ENCODE measurements at regions not wholly inside any gene's neighbourhood (a gene's known extent, or its start where the extent isn't known, plus 50 kb on each side); places are given as distances from the start of the nearest gene placed in this dataset.
"Not testable (repeated sequence)": the region's sequence is repeated elsewhere in the genome, so short reads cannot be mapped to it uniquely, and the experiment has no call there.

- not testable (repeated sequence) for H3K36me3 Mint-ChIP-seq (ENCODE audit: insufficient read depth); H3K27ac Mint-ChIP-seq; H3K4me3 Mint-ChIP-seq (ENCODE audit: low read depth); H3K9me3 Mint-ChIP-seq (ENCODE audit: low read depth); H3K27me3 Mint-ChIP-seq; DNase-seq (ENCODE audit: low spot score, unreplicated experiment); H3K4me1 Mint-ChIP-seq (ENCODE audit: low read depth)
Measured at GRCh38 chr1:145191272-145191675, 50.7 kb downstream of the PPIAL4D start.

DNA sequence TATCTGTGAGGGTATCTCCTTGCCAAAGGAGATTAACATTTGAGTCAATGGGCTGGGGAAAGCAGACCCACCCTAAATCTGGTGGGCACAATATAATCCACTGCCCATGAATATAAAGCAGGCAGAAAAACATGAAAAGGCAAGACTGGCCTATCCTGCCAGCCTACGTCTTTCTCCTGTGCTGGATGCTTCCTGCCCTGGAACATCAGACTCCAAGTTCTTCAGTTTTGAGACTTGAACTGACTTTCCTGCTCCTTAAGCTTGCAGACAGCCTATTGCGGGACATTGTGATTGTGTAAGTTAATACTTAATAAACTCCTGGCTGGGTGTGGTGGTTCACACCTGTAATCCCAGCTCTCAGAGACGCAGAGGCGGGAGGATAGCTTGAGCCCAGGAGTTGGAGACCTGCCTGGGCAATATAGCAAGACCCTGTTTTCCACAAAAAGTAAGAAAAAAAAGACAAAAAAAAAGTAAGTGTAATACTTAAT lies 52.4 kb downstream of the PPIAL4D start:
- peak overlapping the region; percentile 65 for H3K27ac Mint-ChIP-seq
- DNase-seq (ENCODE audit: low spot score, unreplicated experiment); H3K36me3 Mint-ChIP-seq (ENCODE audit: insufficient read depth); H3K9me3 Mint-ChIP-seq (ENCODE audit: low read depth); H3K4me1 Mint-ChIP-seq (ENCODE audit: low read depth); H3K27me3 Mint-ChIP-seq; H3K4me3 Mint-ChIP-seq (ENCODE audit: low read depth): not testable (repeated sequence)

DNA sequence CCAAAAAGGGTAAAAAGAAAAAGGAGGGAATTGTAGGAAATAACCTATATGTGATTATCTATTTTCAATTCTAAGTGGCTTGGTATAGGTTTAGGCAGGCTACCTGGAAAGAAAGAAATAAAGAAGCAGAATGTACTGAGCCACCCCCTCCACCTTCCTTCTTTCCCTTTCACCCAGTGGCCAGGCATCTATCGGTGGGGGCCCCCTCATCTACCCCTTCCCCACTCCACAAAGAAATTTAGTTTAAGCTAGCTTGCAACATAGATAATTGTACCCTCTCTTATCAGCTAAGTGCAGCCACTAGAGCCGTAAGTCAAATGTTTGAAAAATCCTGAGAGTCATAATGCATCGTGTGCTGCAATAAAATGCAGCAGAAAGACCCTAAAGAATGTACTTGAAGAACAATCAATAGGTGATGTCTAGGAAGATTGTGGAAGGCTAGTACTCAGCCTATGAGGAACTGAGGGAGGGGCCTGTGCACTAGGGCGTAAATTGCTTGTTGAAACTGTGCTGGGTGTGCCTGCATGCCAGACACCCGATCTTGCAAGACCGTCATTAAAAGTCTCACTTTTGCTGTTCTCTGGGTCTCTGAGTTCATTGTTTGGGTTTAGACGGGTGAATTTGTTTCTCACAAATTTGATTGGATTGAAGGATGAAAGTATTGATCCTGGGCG lies 53.0 kb downstream of the PPIAL4D start:
- H3K4me1 Mint-ChIP-seq (ENCODE audit: low read depth); DNase-seq (ENCODE audit: low spot score, unreplicated experiment); H3K27me3 Mint-ChIP-seq; H3K36me3 Mint-ChIP-seq (ENCODE audit: insufficient read depth); H3K9me3 Mint-ChIP-seq (ENCODE audit: low read depth); H3K4me3 Mint-ChIP-seq (ENCODE audit: low read depth): not testable (repeated sequence)
- peak overlapping the region; percentile 65 for H3K27ac Mint-ChIP-seq

- not testable (repeated sequence) for H3K4me3 Mint-ChIP-seq (ENCODE audit: low read depth); H3K9me3 Mint-ChIP-seq (ENCODE audit: low read depth); DNase-seq (ENCODE audit: low spot score, unreplicated experiment); H3K4me1 Mint-ChIP-seq (ENCODE audit: low read depth); H3K27me3 Mint-ChIP-seq; H3K27ac Mint-ChIP-seq; H3K36me3 Mint-ChIP-seq (ENCODE audit: insufficient read depth)
Measured at GRCh38 chr1:145182606-145183413, 59.2 kb downstream of the PPIAL4D start.

GRCh38 chr1:145176285-145176925 lies 65.6 kb downstream of the PPIAL4D start:
- H3K27me3 Mint-ChIP-seq; H3K9me3 Mint-ChIP-seq (ENCODE audit: low read depth); H3K27ac Mint-ChIP-seq; H3K4me3 Mint-ChIP-seq (ENCODE audit: low read depth); H3K4me1 Mint-ChIP-seq (ENCODE audit: low read depth); DNase-seq (ENCODE audit: low spot score, unreplicated experiment); H3K36me3 Mint-ChIP-seq (ENCODE audit: insufficient read depth): not testable (repeated sequence)

GRCh38 chr1:145174377-145174776 lies 67.6 kb downstream of the PPIAL4D start:
- H3K4me3 Mint-ChIP-seq (ENCODE audit: low read depth); H3K4me1 Mint-ChIP-seq (ENCODE audit: low read depth); DNase-seq (ENCODE audit: low spot score, unreplicated experiment); H3K9me3 Mint-ChIP-seq (ENCODE audit: low read depth); H3K27me3 Mint-ChIP-seq; H3K36me3 Mint-ChIP-seq (ENCODE audit: insufficient read depth); H3K27ac Mint-ChIP-seq: not testable (repeated sequence)

DNA sequence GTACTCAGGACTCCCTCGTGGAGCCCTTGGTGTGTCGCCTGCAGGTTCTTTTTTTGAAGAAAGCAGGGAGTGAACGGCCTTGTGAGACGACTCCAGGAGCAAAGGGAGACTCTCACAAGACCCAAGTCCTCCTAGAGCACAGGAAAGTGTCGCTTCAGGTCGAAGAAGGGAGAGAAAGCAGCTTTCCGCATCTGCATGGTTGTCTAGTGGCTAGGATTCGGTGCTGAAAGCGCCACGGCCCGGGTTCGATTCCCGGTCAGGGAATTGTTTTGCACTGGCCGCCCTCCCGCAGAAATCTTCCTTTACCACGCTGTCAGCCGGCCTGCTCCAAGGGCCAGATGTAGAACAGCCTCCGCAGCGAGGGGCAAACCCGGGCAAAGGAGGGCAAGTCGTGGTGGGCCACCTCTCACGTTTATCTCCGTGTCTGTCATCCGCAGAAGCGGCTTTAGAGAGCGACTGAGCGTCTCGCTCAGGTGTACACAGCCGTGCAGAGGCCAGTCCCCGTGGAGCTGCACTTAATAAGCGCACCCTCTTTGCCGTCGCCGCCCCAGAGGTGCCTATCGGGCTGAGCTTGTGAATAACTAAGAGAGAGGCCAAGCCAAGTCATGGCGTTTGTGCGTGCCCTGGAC lies 72.6 kb downstream of the FAM72D start:
- not testable (repeated sequence) for H3K4me1 Mint-ChIP-seq (ENCODE audit: low read depth); H3K27ac Mint-ChIP-seq; H3K4me3 Mint-ChIP-seq (ENCODE audit: low read depth); H3K27me3 Mint-ChIP-seq; H3K9me3 Mint-ChIP-seq (ENCODE audit: low read depth); DNase-seq (ENCODE audit: low spot score, unreplicated experiment); H3K36me3 Mint-ChIP-seq (ENCODE audit: insufficient read depth)

GRCh38 chr1:145164360-145164759 lies 68.6 kb downstream of the FAM72D start:
- not testable (repeated sequence) for H3K4me1 Mint-ChIP-seq (ENCODE audit: low read depth); DNase-seq (ENCODE audit: low spot score, unreplicated experiment); H3K4me3 Mint-ChIP-seq (ENCODE audit: low read depth); H3K27ac Mint-ChIP-seq; H3K27me3 Mint-ChIP-seq; H3K36me3 Mint-ChIP-seq (ENCODE audit: insufficient read depth); H3K9me3 Mint-ChIP-seq (ENCODE audit: low read depth)

All from progenitor cell of endocrine pancreas (in vitro differentiated cells).